Caco-2 (cell line): ENCODE measurements at regions not wholly inside any gene's neighbourhood (a gene's known extent, or its start where the extent isn't known, plus 50 kb on each side); places are given as distances from the start of the nearest gene placed in this dataset.

Source experiments
- BruUV-seq: library from RNA; stranded (reverse); fragments of 400-500 nt; replicated peaks from 2 replicates; lab custom pipeline; 2021; lab: Mats Ljungman, UMichigan
- CTCF ChIA-PET: fragments of 300-600 bp; sonication (Branson Sonifier 250); formaldehyde crosslinking; loops from one replicate; lab custom pipeline; 2022; ENCODE audit warnings: antibody characterized with exemption; lab: Charles Lee
- POLR2A ChIA-PET: fragments of 300-600 bp; sonication (Branson Sonifier 250); formaldehyde crosslinking; loops from one replicate; lab custom pipeline; 2022; ENCODE audit warnings: antibody characterized with exemption; lab: Charles Lee
- DNase-seq, 2 experiments: peaks; one replicate each; pipeline versions ENCODE4 v3.0.0 to v3.0.0-alpha.2; 2020 to 2022
- H3K27me3 ChIP-seq: replicated peaks from 2 replicates; pipeline ENCODE4 v1.6.0; 2011; ENCODE audit warnings: low read length; ENCODE audit not compliant: control insufficient read depth, insufficient read depth
- H3K36me3 ChIP-seq: 2 replicates; pipeline ENCODE4 v1.5.1; 2011; ENCODE audit warnings: low read length; ENCODE audit not compliant: control insufficient read depth, insufficient read depth
- H3K4me1 ChIP-seq: fragments of 250-450 bp; sonication (Bioruptor Pico); 2 replicates; pipeline ENCODE4 v1.5.1; 2020; ENCODE audit warnings: mild to moderate bottlenecking
- H3K4me3 ChIP-seq: 2 replicates; pipeline ENCODE4 v1.5.1; 2011; ENCODE audit warnings: low read depth, mild to moderate bottlenecking, control low read depth, low read length
- H3K9me3 ChIP-seq: fragments of 250-450 bp; sonication (Bioruptor Pico); 2 replicates; pipeline ENCODE4 v1.5.1; 2020; ENCODE audit warnings: mild to moderate bottlenecking, moderate library complexity
- H3K27ac Mint-ChIP-seq: one replicate; pipeline ENCODE4 v1.8.0; 2022; ENCODE audit warnings: mixed read lengths; ENCODE audit not compliant: unreplicated experiment
- H3K27me3 Mint-ChIP-seq: one replicate; pipeline ENCODE4 v1.8.0; 2022; ENCODE audit warnings: mixed read lengths; ENCODE audit not compliant: insufficient read depth, unreplicated experiment
- H3K36me3 Mint-ChIP-seq: one replicate; pipeline ENCODE4 v1.8.0; 2022; ENCODE audit warnings: mild to moderate bottlenecking, mixed read lengths; ENCODE audit not compliant: insufficient read depth, unreplicated experiment
- H3K4me1 Mint-ChIP-seq: one replicate; pipeline ENCODE4 v1.8.0; 2022; ENCODE audit warnings: low read depth, mixed read lengths; ENCODE audit not compliant: unreplicated experiment
- H3K4me3 Mint-ChIP-seq: one replicate; pipeline ENCODE4 v1.8.0; 2022; ENCODE audit warnings: mild to moderate bottlenecking, moderate library complexity, mixed read lengths; ENCODE audit not compliant: unreplicated experiment
- H3K9me3 Mint-ChIP-seq: one replicate; pipeline ENCODE4 v1.8.0; 2022; ENCODE audit warnings: mixed read lengths; ENCODE audit not compliant: unreplicated experiment
- intact Hi-C: fragments of 100-400 bp; cut with micrococcal nuclease; formaldehyde crosslinking; loops from one replicate; pipeline ENCODE4 v1.10.0; 2022; ENCODE audit not compliant: unreplicated experiment
- TF ChIP-seq, protein P1 (sequence below), 2 experiments: fragments of 200-600 bp in 1 of 2; IDR thresholded peaks; 1 replicate in 1 of 2; 2 replicates in 1 of 2; pipeline versions ENCODE4 v1.5.1 to v1.8.0; 2011 to 2022; ENCODE audit warnings: antibody characterized with exemption in 1 of 2, control low read depth in 1 of 2, inconsistent platforms in 1 of 2, low read depth in 1 of 2, low read length in 1 of 2, mild to moderate bottlenecking in 1 of 2, moderate library complexity in 1 of 2; ENCODE audit not compliant: insufficient read depth in 1 of 2, severe bottlenecking in 1 of 2, unreplicated experiment in 1 of 2

DNA sequence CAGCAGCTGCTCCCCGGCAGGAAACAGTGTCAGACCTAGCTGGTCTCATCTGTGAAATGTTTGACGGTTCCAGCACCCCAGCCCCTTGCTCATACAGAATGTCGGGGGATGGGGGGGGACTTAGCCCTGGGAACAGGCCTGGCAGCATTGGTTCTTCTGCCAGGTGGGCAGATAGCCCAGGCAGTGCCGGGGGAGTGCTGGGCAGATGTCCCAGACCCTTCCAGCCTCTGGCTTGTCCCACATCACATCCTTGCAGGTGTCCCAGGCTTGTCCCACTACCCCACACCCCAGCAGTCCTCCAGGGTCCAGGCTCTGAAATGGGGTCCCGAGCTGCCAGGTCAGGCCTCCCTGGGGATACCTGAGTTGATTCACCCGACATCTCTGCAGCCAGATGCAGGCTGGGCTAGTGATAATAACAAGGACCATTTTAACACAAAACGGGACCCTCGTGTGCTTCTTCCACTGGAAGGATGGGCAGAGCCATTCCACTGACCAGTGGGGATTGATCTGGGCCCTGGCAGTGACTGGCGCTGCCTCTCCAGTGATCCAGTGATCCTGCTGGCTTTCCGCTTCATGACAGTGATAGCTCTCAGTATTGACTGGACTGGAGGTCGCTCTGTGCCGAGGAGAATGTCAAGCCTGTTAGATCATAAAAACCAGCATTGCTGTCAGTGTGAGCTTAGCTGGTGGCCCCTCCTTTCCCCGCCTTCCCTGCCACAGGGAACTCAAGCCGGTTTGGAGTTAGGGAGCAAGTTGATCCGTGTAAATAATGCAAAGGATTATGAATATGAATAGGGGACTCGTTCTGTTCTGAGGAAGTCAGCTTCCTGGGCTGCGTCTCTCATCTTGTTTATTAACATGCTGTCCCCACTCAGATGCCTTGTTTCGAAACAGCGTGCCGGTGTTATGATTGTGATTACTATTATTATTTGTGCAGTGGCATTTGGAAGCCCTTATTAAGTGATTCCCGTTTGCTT lies 180.6 kb downstream of the AACS start:
- intact Hi-C loops, result no loop called here
- Mint-ChIP-seq H3K27me3 (peaks cover 18% of the 10 kb centered on the region), H3K27ac (no peak overlapping the region), H3K36me3 (no peaks in the 10 kb centered on the region), H3K4me1 (no peaks in the 10 kb centered on the region), H3K9me3 (no peaks in the 10 kb centered on the region), H3K4me3 (no peak overlapping the region)
- Histone ChIP-seq H3K36me3 (no peaks in the 10 kb centered on the region), H3K4me3 (no peak overlapping the region), H3K4me1 (no peaks in the 10 kb centered on the region), H3K9me3 (no peaks in the 10 kb centered on the region), H3K27me3 (no peaks in the 10 kb centered on the region; the same call in 1 of the 2 replicates)
- no TSS peak for BruUV-seq
- ChIA-PET POLR2A (no interaction called here), CTCF (no interaction called here)
- TF ChIP-seq, protein P1, sequence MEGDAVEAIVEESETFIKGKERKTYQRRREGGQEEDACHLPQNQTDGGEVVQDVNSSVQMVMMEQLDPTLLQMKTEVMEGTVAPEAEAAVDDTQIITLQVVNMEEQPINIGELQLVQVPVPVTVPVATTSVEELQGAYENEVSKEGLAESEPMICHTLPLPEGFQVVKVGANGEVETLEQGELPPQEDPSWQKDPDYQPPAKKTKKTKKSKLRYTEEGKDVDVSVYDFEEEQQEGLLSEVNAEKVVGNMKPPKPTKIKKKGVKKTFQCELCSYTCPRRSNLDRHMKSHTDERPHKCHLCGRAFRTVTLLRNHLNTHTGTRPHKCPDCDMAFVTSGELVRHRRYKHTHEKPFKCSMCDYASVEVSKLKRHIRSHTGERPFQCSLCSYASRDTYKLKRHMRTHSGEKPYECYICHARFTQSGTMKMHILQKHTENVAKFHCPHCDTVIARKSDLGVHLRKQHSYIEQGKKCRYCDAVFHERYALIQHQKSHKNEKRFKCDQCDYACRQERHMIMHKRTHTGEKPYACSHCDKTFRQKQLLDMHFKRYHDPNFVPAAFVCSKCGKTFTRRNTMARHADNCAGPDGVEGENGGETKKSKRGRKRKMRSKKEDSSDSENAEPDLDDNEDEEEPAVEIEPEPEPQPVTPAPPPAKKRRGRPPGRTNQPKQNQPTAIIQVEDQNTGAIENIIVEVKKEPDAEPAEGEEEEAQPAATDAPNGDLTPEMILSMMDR (IDR thresholded peaks at IDR 0.05; ENCODE audit: insufficient read depth in 1 of 2, low read depth in 1 of 2, low read length in 1 of 2, severe bottlenecking in 1 of 2, unreplicated experiment in 1 of 2), result no peak
- DNase-seq, result no peak

DNA sequence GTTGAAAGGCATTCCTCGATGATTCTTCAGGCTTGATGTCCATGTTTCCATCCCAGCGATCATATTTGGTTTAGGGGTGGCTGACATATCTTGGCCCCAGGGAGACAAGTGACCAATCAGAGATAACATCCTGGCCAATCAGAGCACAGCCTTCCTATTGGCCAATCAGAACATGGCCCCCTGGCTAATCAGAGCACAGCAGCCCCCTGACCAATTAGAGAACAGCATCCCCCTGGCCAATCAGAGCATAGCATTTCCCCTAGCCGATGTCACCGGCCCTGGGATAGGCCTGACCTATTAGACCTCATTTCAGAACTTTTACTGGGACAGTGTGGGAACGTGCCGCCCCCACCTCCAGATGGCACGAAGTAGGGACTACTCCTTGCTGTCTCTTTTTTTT lies 182.2 kb downstream of the AACS start:
- H3K4me3 ChIP-seq, result no peak overlapping the region
- no peak for DNase-seq
- ChIA-PET POLR2A (no interaction called here), CTCF (no interaction called here)
- TF ChIP-seq, protein P1 (IDR thresholded peaks at IDR 0.05; ENCODE audit: insufficient read depth in 1 of 2, low read depth in 1 of 2, low read length in 1 of 2, severe bottlenecking in 1 of 2, unreplicated experiment in 1 of 2), result no peak
- H3K9me3 ChIP-seq, result no peaks in the 10 kb centered on the region
- H3K27me3 ChIP-seq, result no peaks in the 10 kb centered on the region; the same call in 1 of the 2 replicates
- no peak overlapping the region for H3K4me3 Mint-ChIP-seq
- H3K9me3 Mint-ChIP-seq, result no peaks in the 10 kb centered on the region
- H3K36me3 ChIP-seq, result no peaks in the 10 kb centered on the region
- peaks cover 17% of the 10 kb centered on the region for H3K27me3 Mint-ChIP-seq
- no peak overlapping the region for H3K27ac Mint-ChIP-seq
- intact Hi-C loops, result no loop called here
- no peaks in the 10 kb centered on the region for H3K36me3 Mint-ChIP-seq
- H3K4me1 Mint-ChIP-seq, result no peaks in the 10 kb centered on the region
- no TSS peak for BruUV-seq
- H3K4me1 ChIP-seq, result no peaks in the 10 kb centered on the region

DNA sequence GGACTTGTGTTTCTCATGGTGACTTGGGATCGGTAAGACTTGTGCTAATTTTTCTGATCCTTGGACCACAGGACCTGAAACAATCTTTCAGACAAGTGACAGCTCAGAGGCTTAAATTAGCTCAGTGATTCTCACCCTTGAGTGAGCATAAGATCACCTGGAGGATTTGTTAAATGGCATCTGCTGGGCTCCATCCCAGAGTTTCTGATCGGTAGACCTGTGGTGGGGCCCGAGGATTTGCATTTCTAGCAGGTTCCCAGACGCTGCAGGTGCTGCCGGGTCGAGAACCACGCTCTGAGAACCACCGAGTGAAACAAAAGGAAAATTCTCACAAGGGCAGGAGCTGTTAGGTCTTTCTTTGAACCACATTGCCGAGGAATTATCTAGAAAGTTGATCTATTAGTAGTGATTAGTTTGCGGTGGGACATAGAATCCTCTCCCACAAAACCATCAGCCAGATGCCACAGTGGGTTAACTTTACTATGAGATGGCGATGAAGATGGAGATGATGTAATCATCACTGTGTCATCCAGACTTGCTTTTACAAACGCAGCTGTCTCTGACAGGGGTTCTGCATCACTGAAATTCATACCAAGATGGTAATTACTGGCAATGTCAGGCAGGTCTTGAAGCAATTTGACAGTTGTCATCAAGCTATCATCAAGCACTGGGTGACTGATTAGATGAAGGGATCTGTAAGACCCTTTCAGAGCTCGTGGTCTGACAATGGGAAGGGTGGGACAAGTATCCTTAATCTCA lies 184.0 kb downstream of the AACS start:
- POLR2A ChIA-PET, result no interaction called here
- no peak overlapping the region for H3K4me3 Mint-ChIP-seq
- no TSS peak for BruUV-seq
- TF ChIP-seq, protein P1 (IDR thresholded peaks at IDR 0.05; ENCODE audit: insufficient read depth in 1 of 2, low read depth in 1 of 2, low read length in 1 of 2, severe bottlenecking in 1 of 2, unreplicated experiment in 1 of 2), result no peak
- intact Hi-C loops, result no loop called here
- no peak overlapping the region for H3K27ac Mint-ChIP-seq
- H3K27me3 ChIP-seq, result no peaks in the 10 kb centered on the region; the same call in 1 of the 2 replicates
- no peak for DNase-seq
- CTCF ChIA-PET, result no interaction called here
- no peaks in the 10 kb centered on the region for H3K9me3 ChIP-seq
- no peaks in the 10 kb centered on the region for H3K36me3 ChIP-seq
- no peaks in the 10 kb centered on the region for H3K4me1 Mint-ChIP-seq
- H3K36me3 Mint-ChIP-seq, result no peaks in the 10 kb centered on the region
- H3K4me1 ChIP-seq, result no peaks in the 10 kb centered on the region
- no peak overlapping the region for H3K4me3 ChIP-seq
- H3K9me3 Mint-ChIP-seq, result no peaks in the 10 kb centered on the region
- peaks cover 17% of the 10 kb centered on the region for H3K27me3 Mint-ChIP-seq
